GM18498 (cell line): ENCODE measurements at regions not wholly inside any gene's neighbourhood (a gene's known extent, or its start where the extent isn't known, plus 50 kb on each side); places are given as distances from the start of the nearest gene placed in this dataset.

Source experiments
- ATAC-seq: cut with Tn5 transposase; IDR thresholded peaks from one replicate; pipeline ENCODE4 v1.9.1; 2021; ENCODE audit warnings: mild to moderate bottlenecking, moderate library complexity; ENCODE audit not compliant: unreplicated experiment

DNA sequence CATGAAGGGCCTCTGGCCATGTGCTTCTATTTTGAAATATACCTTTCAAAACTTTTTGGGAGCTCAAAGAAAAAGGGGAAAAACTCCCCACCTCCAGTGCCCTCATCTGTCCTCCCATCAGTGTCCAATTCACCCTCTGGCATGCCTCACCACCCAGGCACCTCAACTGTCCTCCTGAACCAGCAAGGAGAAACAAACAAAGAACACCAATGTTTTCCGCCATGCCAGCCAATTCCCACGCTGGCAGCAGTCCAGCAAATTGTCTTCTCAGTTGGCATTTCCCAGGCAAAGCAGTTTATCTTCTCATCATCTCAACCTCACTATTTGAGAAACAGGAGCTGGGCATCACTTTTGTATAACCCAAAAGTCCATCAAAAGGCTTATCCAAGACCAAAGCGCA is 496.9 kb downstream of the SOX6 start:
- ATAC-seq = no peak

DNA sequence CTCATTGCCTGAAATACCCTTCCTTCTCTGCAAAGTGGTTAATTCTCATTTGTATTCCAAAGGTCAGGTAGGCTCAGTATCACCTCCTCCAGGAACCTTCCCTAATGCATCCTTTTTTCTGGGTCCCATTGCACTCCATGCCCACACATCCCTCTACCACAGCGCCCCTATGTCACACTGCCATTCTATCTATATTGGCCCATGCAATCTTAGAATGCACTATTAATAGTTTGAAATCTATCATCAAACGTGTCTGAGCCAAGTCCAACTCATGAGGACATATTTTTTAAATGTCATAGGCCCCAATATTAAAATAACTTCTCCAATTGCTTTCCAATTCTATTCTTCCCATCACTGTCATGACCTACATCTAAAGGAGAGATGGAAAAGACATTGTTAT is 495.1 kb downstream of the SOX6 start:
- ATAC-seq = no peak

DNA sequence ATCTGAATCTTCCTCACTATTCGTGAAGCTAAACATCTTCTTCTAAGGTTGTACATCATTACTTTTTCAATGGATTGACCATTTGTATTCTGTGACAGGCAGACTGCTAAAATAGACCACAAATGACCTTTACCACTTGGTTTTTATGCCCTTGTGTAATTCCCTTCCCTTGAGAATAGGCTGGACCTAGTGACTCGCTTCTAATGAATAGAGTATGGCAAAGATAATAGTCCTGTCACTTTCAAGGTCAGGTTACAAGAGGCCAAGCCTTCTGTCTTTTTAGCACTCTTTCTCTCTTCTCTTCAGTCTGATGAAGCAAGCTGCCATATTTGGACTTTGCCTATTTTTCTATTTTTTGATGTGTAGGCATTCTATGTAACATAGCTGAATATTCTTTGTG is 492.9 kb downstream of the SOX6 start:
- ATAC-seq = no peak

DNA sequence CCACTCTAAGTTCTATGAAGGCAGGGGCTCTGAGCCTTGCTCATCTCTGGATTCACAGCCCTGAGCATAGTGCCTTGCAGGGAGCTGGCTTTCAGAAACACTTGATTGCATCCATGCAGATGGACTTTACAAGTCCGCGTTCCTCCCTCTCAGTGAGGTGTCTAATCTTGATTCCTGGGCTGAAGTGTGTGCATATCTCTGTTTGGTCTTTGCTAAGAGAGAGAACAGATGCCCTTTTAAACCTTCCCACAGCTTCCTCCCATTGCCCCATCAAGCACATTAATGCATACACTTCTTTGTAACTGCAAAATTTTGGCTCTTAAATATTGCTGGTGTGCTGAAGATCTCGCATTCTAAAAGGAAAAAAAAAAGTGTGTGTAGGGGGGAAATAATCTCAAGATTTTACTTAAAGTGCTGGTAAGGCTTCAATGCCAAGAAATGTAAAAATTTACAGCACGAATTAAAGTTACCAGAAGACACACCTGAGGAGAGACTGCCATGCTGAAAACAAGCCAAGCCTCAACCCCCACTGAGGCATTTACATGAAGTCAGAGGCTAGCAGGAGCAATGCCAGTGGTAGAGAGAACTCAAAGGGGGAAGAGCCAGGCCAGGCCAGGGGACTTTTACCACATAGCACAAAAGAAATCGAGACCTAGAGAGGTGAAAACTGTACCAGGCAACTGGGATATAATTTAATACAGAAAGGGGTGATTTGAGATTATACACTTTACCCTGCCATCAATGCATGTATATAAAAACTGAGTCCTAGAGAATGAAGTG is 492.1 kb downstream of the SOX6 start:
- no peak for ATAC-seq

DNA sequence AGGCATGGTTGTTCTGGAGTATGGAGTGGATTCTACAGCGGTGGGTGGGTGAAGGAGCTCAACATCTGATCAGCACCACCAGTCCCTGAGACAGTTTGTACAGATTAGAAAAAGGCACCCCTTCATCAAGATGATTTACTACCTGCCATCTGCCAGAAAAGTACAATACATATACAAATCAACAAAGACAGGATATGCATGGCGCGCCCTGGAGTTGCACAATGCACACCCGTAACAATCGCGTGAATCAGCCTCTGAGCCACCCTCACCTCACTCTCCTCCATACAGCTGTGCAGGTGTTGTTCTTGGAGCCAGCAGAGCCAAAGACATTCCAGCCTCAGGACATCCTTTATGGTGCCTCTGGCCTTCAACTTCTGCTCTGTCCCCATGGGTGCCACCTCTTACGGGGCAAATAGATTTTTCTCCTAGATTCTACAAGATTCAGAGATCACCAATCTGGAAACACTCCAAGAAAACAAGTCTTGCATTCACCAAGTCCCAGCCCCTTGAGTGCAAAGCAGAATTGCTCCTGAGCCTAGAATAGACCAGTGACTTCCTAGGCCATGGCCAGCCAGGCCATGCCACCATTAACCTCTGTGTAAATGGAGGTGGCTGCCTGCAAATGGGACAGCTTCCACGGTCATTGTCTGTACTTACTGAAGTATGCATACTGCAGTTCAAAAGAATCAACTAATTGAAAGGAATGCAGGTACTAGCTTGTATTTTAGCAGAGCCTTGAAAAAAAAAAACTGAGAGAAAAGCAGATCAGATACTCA is 490.9 kb downstream of the SOX6 start:
- no peak for ATAC-seq

DNA sequence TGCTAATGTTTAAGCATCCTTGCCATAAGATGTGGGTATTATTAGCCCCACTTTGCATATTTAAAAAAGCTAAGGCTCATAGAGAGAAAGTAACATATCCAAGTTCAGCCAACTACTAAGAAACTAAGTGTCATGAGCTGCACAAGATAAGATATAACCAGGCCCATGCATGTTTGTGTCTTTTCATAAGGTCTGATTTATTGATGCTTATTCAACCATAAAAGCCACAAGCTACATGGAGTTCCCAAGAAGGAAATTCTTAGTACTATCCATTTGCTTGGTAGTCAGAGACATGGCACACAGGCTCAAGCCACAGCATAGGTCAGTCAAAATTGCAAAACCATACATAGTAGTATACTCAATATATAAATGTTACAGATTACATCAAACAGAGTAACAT is 488.5 kb downstream of the SOX6 start:
- ATAC-seq = no peak

DNA sequence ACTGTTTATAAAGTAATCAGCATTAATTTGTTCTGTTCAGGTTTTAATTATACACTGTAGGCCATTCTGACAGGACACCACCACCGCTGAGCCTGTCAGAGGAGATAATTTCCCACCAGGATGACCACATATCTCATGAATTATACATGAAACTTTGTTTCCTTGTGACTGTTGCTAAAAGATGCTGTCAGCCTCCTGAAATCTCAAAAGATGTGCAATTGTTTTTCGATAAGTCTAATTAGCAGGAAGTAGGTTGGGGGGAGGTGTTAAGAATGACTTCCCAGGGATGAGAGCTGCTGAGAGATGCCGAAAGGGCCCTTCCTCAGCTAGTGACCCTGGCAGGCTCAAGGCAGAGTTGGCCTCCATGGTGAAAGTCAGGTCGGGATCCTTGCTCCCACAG is 485.4 kb downstream of the SOX6 start:
- no peak for ATAC-seq

DNA sequence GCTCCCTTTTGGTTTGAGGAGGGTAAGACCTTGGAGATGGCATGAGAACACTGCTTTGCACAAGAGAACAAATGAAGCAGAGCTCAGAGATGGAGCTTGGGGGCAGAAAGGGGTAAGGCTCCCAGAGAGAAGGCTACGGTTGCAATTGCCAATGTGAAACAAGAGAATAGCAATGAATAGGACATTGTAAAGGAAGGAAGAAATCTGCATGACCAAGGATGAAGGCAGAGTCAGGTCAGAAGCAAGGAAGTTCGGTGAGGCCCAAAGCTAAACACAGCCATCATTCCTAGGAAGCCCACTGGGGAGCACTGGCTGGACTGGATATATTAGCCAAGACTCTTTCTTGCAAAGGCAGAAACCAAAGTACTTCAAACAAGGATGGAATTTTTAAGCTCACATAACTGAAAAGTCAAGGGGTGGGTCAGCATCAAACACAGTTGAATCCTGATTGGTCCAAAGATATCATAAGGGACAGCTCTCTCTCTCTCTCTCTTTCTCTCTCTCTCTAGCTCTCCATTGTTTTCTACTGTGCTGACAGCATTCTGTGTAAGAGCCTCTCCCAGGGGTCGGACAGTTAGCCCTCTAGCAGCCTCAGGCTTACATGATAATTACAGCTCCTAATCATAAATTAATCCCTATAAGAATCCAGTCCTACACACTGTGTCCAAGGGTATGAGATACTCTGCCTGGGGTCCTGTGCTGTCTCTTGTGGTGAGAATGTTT is 484.3 kb downstream of the SOX6 start:
- ATAC-seq = no peak

DNA sequence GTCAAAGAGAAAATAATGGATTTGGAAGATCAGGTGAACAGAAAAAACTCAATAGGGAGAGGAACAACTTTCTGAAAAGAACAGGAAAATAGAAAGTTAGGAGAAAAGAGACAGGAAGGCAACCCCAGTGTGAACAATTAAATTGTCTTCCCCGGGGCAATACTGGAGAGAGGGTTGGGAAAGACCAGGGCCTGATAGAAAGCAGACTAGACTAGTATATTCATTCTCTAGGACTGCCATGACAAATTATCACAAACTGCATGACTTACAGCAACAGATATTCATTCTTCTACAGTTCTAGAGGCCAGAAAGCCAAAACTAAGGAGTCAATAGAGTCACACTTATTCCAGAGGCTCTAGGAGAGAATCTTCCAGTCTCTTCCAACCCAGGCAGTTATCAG is 482.8 kb downstream of the SOX6 start:
- ATAC-seq = no peak

DNA sequence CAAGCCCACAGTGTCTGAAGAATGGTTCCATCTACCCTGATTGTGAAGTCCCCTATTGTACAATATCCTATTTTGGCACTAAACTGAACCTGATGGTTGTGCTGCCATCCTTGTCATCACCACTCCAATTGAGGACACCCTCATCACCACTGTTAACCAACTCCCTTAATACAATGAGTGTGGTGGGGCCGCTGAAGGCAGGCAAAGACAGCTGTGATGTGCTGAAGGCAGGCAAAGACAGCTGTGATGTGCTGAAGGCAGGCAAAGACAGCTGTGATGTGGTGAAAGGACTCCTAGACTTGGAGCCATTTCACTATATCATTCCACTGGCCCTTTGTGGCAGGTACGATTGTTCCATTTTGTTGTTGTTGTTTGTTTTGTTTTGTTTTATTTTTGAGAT is 481.6 kb downstream of the SOX6 start:
- no peak for ATAC-seq

DNA sequence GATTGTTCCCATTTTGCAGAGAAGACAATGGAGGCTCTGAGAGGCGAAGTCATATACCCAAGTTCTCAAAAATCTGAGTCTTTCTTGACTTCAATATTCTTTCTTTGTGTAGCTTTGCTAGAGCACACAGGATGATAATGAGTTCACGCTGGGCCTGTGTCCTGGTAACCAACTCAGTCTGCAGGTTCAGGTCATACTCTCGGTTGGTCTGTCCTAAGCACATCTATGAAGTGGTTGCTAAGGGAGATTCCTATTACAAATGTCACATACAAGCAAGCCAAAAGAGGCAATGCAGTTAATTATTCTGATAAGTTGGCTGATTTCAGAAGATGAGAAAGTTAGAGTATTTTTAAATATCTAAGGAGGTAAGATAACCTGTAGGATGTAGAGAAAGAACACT is 481.0 kb downstream of the SOX6 start:
- ATAC-seq = no peak

DNA sequence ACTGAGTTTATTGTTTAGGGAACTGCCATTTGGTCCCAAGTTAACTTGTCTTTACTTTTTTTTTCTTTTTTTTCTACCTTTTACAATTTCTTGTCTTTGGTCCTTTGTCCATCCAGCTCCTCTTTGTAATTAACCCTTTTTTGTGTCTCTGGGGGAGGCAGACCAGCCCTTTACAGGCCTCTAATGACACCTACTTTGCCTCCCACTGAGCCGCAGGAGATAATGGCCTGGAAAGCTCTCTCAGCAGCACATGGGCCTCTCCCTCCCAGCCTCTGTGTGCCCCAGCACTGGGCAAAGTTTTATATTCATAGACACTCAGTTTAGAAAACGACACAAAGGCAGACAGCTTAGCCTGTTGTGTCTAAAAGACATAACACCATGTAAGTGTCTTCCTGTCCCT is 480.4 kb downstream of the SOX6 start:
- ATAC-seq = no peak

DNA sequence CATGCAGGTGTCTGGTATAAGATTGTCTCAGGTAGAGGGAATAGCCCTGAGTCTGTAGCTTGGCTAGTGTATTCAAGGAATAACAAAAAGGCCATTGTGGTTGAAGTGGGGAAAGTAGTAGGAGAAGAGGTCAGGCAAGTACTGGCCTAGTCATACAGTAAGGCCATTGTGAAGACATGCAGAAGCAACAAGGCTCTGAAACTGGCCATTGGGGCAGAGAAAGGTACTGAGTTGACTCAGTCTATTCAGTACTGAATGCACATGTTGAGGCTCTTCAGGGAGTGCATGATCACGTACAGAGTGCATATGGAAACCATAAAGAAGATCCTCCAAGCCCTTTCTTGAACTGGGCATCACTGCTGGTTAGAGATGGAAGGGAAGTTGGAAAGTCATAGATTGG is 477.6 kb downstream of the SOX6 start:
- no peak for ATAC-seq

DNA sequence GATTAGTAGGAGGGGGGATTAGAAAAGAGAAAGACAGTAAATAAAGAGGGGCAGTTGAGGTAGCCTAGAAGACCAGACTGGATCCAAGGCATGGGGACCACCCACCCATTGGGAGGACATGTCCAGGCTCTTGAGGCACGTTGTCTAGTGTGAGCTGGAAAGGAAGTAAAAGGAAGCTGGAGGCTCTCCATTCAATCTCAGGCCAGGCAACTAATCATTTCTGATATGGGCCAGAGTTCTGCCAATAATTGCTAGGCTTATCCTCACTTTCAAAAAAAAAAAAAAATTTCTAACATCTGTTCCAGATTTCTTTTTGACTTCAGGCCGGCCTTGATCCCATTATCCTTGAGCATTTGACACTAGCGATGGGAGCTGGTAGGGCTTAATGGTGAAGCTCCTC is 476.1 kb downstream of the SOX6 start:
- ATAC-seq = no peak

DNA sequence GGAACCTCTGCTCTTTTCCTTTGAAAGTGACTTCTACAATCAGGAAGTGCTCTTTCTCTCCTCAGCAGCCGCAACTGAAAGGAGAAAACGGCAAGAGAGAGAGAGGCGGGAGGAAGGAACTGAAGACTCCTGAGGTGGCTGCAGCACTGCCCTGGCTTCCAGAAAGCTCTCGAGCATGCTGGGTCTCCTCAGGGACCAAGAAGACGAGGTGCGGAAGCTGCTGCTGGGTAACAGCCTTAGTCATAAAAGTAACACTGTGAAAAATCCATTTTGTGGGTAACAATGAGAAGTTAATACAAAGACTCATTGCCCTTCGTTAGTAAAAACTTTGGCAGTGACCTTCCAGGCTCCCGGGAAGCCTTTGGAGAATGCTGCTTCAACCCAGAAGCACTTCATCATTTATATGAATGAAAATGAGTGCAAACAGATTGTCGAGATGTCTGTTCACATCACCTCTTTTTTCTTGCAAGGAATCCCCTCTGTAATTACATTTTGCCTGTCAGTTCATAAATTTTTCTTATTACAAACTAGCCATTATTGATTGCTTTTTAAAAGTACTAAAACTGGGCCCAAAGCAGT is 473.4 kb downstream of the SOX6 start:
- ATAC-seq = no peak

DNA sequence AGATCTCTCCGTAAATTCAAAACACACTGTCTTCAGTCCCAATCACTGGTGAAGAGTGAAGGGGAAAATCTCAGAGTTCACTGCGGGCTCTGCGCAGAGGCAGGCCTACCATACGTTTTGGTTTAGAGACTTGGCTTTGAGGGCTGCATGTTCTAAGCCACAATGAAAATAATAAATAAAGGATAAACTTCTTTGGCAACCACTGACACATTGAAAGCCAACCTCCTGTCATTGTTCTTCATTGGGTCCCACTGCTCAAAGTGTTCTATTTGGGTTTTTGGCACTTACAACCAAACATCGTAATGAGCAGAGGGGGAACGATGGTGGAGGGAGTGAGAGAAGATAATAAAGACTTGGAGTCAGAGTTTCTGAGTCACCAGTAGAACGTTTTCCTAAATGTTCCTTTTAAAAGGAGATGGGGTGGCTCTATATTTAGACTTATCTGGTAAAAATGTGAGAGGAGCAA is 472.9 kb downstream of the SOX6 start:
- ATAC-seq = no peak

DNA sequence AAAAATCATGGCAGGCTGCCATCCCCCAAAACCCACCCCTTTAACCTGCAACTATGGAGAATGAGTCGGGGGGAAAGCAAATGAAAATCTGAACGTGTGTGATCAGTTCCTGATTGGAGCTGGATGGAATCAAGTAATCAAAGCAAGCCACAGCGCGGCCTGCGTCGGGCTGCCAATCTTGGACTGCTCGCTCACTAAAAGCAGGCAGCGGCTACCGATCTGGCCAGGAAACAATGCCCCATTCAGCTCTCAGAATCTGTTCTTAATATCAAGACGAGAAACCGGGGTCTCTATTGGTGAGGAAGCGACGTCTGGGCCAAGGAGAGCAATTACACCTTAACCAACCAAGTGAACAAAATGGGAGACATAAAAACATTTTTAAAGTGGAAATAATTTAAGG is 472.2 kb downstream of the SOX6 start:
- no peak for ATAC-seq

DNA sequence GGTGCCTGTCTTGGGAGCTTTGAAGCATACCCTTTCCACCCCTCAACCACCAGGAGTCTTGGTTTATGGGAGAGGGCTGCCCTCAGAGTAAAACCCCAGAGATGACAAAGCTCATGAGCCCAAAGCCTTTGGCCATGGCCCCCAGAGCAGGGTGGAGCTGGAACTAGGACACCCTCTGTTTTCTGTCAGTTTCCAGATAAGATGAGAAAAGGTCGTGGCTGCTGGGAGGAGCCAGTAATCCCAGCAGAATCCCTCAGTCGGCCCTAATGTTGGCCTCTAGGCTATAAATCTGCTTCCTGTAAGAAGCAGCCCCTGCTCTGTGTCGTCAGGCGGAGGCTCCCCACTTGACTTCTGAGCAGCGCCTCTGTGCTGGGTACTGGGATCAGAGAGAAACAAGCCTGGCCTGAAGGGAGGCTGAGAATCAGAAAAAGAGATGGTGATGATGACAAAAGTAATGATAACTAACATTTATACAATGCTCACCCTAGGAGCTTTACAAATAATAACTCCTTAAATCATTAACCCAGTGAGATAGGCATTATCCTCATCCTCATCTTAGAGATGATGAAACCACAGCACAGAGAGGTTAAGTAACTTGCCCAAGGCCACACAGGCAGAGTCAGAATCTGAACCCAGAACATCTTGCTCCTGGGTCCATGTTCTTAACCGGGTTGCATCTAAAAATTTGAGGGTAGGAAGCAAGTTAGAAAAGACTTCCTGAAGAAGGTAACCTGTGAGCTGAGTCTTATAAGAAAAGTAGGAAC is 471.4 kb downstream of the SOX6 start:
- no peak for ATAC-seq

DNA sequence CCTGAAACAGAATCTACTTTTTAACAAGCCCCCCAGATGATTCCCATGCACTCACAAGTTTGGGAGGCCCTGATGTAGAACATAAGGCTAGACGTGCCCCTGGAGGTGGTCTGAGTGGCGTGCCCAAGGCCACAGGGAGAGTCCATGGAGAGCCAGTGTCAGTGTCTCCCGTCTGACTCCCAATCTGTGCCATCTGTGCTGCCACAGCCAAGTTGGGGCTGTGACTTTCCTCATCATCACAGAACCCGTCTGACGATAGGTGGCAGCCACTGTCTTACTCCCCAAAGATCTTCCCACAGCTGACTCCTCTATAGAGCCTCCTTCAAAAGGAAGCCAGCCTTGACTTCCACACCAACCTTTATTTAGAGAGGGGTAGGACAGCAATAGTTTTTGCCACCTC is 470.5 kb downstream of the SOX6 start:
- ATAC-seq = no peak

DNA sequence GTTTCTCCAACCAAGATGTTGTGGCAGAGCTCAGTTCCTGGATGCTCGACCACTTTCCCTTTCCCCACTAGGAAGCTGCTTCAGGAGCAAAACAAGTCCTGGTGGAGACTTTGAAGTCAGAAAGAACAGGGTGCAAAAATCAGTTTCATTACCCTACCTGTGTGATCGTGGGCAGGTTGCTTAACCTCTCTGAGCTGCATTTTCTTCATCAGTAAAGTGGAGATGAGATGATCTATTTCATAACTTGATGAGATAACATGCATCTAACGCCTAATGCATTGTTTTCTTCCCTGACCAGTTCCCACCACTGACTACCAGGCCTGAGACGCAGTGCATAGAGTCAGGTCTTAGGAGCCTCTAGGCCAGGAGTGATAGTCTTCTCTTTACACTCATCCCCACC is 470.0 kb downstream of the SOX6 start:
- no peak for ATAC-seq

DNA sequence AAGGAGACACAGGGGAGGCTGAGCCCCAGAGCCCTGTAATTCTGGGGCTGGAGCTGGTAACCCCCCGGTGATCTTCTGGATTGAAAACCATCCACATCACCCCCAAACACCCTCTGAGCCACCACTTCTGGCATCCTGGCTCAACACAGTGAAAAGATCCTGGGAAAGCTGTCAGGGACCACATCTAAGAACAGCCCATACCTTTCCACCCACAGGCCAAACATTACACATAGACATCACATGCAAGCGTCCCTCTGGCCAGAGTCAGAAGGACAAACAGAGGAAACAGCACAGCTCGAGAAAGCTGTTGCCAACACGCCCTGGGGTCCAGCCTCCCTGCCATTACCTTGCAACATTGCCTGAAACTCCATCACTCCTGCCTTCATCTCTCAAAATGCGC is 469.5 kb downstream of the SOX6 start:
- ATAC-seq = no peak
